Mesothelial cell of epicardium (in vitro differentiated cells): ENCODE measurements at regions not wholly inside any gene's neighbourhood (a gene's known extent, or its start where the extent isn't known, plus 50 kb on each side); places are given as distances from the start of the nearest gene placed in this dataset.

Experiments
- DNase-seq, 2 experiments: peaks; one replicate each; pipeline ENCODE4 v3.0.0; 2021; ENCODE audit warnings: low spot score in 2 of 2; ENCODE audit not compliant: unreplicated experiment in 2 of 2
- H3K27ac Mint-ChIP-seq: 2 replicates; pipeline ENCODE4 v1.8.0; 2021; ENCODE audit warnings: mixed read lengths
- H3K27me3 Mint-ChIP-seq: 2 replicates; pipeline ENCODE4 v1.8.0; 2021; ENCODE audit warnings: low read depth, mixed read lengths
- H3K36me3 Mint-ChIP-seq: 2 replicates; pipeline ENCODE4 v1.8.0; 2021; ENCODE audit warnings: mixed read lengths
- H3K4me1 Mint-ChIP-seq: 2 replicates; pipeline ENCODE4 v1.8.0; 2021; ENCODE audit warnings: mixed read lengths
- H3K4me3 Mint-ChIP-seq: 2 replicates; pipeline ENCODE4 v1.8.0; 2021; ENCODE audit warnings: mild to moderate bottlenecking, moderate library complexity, mixed read lengths
- H3K9me3 Mint-ChIP-seq: 2 replicates; pipeline ENCODE4 v1.8.0; 2021; ENCODE audit warnings: mixed read lengths
- CTCF ChIP-seq: fragments of 200-600 bp; sonication (generic); IDR thresholded peaks from one replicate; pipeline ENCODE4 v1.5.0; 2021; ENCODE audit warnings: antibody characterized with exemption; ENCODE audit not compliant: unreplicated experiment

- DNase-seq, result no peak
- H3K36me3 Mint-ChIP-seq, result no peaks in the 10 kb centered on the region
- H3K4me3 Mint-ChIP-seq, result no peak overlapping the region
- no peaks in the 10 kb centered on the region for H3K4me1 Mint-ChIP-seq
- no peak for TF ChIP-seq CTCF
- H3K27ac Mint-ChIP-seq, result no peak overlapping the region
- H3K27me3 Mint-ChIP-seq, result peaks cover 11% of the 10 kb centered on the region
- peaks cover under 1% of the 10 kb centered on the region for H3K9me3 Mint-ChIP-seq
Measured at GRCh38 chr22:48053973-48054372, 1291.5 kb downstream of the TBC1D22A start.

DNA sequence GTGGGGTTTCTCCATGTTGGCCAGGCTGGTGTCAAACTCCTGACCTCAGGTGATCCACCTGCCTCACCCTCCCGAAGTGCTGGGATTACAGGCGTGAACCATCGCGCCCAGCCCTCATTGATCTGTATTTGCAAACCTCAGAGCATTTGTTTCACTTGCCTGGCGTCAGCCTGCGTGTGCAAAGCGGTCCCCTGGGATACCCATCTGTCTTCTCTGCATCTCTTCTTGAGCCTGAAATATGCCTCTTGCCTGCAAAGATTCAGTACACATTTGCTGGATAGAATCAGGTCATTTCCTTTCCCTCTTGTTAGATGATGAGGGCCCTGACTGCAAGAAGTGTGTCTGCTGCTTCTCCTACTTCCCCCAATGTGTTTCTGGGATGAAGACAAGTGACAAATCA is 1291.0 kb downstream of the TBC1D22A start:
- no peak for DNase-seq
- no peak for TF ChIP-seq CTCF
- no peaks in the 10 kb centered on the region for H3K9me3 Mint-ChIP-seq
- H3K27me3 Mint-ChIP-seq, result peaks cover 11% of the 10 kb centered on the region
- H3K4me1 Mint-ChIP-seq, result no peaks in the 10 kb centered on the region
- H3K27ac Mint-ChIP-seq, result no peak overlapping the region
- no peak overlapping the region for H3K4me3 Mint-ChIP-seq
- no peaks in the 10 kb centered on the region for H3K36me3 Mint-ChIP-seq

DNA sequence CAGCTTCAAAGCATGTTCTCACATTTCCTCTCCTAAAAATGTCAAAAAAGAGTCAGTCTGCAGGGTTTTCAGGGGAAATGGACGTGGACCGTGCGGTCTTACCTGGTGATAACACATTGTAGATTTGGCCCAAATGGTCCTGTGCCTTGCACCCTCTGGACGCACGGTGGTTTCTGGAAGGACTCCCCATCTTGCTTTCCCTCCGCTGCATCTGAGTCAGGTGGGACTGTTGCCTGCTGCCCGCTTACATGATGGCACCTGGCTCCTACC is 1290.1 kb downstream of the TBC1D22A start:
- Mint-ChIP-seq H3K27me3 (peaks cover 6% of the 10 kb centered on the region), H3K27ac (no peak overlapping the region), H3K4me1 (no peaks in the 10 kb centered on the region), H3K9me3 (no peaks in the 10 kb centered on the region), H3K4me3 (no peak overlapping the region), H3K36me3 (no peaks in the 10 kb centered on the region)
- TF ChIP-seq CTCF, result no peak
- DNase-seq, result no peak

GRCh38 chr22:48051796-48052620 is 1289.6 kb downstream of the TBC1D22A start:
- H3K4me3 Mint-ChIP-seq, result no peak overlapping the region
- no peaks in the 10 kb centered on the region for H3K4me1 Mint-ChIP-seq
- H3K27ac Mint-ChIP-seq, result no peak overlapping the region
- H3K36me3 Mint-ChIP-seq, result no peaks in the 10 kb centered on the region
- H3K27me3 Mint-ChIP-seq, result peaks cover 3% of the 10 kb centered on the region
- DNase-seq, result no peak
- TF ChIP-seq CTCF, result no peak
- no peaks in the 10 kb centered on the region for H3K9me3 Mint-ChIP-seq

DNA sequence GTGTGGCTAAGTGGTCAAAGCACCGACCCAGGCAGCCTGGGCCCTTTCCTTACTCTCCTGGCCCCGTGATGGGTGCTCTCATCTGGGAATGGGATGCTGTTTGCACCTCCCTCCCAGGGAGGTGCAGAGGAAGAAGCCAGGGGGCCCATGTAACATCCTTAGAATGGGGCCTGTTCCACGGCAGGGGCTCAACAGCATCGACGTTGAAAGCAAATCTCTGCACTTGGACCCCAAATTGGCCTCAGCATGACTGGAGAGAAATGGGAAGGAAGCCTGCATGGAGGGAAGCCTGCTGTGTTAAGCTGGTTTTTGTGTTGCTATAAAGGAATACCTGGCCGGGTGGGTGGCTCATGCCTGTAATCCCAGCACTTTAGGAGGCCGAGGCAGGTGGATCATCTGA is 1288.4 kb downstream of the TBC1D22A start:
- Mint-ChIP-seq H3K27ac (no peak overlapping the region), H3K4me3 (no peak overlapping the region), H3K27me3 (no peaks in the 10 kb centered on the region), H3K9me3 (no peaks in the 10 kb centered on the region), H3K4me1 (no peaks in the 10 kb centered on the region), H3K36me3 (no peaks in the 10 kb centered on the region)
- no peak for DNase-seq
- TF ChIP-seq CTCF, result no peak

DNA sequence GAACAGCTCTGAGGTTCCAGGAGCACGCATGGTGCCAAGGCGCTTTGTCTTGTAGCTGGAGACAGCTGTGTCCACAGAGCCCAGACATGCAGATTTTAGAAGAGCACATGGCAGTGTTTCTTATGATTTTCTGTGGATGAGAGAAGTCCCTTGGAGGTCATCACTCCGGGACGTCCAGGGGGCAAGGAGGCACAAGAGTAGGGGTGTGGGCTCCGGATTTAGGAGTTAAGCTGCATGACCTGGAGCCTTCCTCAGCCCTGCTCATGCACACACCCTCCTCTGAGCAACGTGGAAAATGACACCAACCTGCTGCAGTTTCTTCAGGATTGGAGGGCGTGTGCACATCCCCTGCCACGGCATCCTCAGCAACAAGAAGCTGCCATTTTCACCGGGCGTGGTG is 1286.7 kb downstream of the TBC1D22A start:
- Mint-ChIP-seq H3K4me1 (no peaks in the 10 kb centered on the region), H3K36me3 (no peaks in the 10 kb centered on the region), H3K9me3 (no peaks in the 10 kb centered on the region), H3K27me3 (no peaks in the 10 kb centered on the region), H3K27ac (no peak overlapping the region), H3K4me3 (no peak overlapping the region)
- no peak for DNase-seq
- no peak for TF ChIP-seq CTCF
